Transverse colon (tissue), 4 donors: ENCODE measurements at regions not wholly inside any gene's neighbourhood (a gene's known extent, or its start where the extent isn't known, plus 50 kb on each side); places are given as distances from the start of the nearest gene placed in this dataset.

Experiments used
- DNase-seq: peaks from one replicate; pipeline ENCODE4 v3.0.0-alpha.2; 2019
- H3K27ac ChIP-seq, 4 donors: fragments of 200-600 bp; sonication (generic); 2 replicates each; pipeline ENCODE4 v1.5.1; 2016 to 2018; ENCODE audit warnings: inconsistent platforms in 4 of 4
- H3K27me3 ChIP-seq: fragments of 200-600 bp; sonication (generic); 2 replicates; pipeline ENCODE4 v1.5.1; 2017; ENCODE audit warnings: inconsistent platforms
- H3K36me3 ChIP-seq, 4 donors: fragments of 200-600 bp; sonication (generic); 2 replicates each; pipeline ENCODE4 v1.5.1; 2017 to 2019; ENCODE audit warnings: inconsistent platforms in 4 of 4
- H3K4me1 ChIP-seq, 4 donors: fragments of 200-600 bp; sonication (generic); 2 replicates each; pipeline ENCODE4 v1.5.1; 2017 to 2020; ENCODE audit warnings: inconsistent platforms in 4 of 4
- H3K4me3 ChIP-seq, 4 donors: fragments of 200-600 bp; sonication (generic); 1 replicate in 1 of 4; 2 replicates in 3 of 4; pipeline versions ENCODE4 v1.5.1 to v1.6.1; 2017 to 2019; ENCODE audit warnings: inconsistent platforms in 4 of 4
- H3K9me3 ChIP-seq, 2 donors: fragments of 200-600 bp; sonication (generic); 2 replicates each; pipeline ENCODE4 v1.5.1; 2017 to 2019; ENCODE audit warnings: inconsistent platforms in 2 of 2
- CTCF ChIP-seq, 5 experiments: fragments of 200-600 bp in 3 of 5; fragments of 450-650 bp in 2 of 5; sonication (generic) in 3 of 5; IDR thresholded peaks; 1 replicate in 2 of 5; 2 replicates in 3 of 5; pipeline ENCODE4 v1.5.1; 2016 to 2017; ENCODE audit warnings: antibody characterized with exemption in 5 of 5, inconsistent platforms in 3 of 5, mild to moderate bottlenecking in 2 of 5, moderate library complexity in 1 of 5
- EP300 ChIP-seq: sonication (generic); formaldehyde crosslinking; IDR thresholded peaks from one replicate; pipeline ENCODE4 v1.6.1; 2017; ENCODE audit warnings: antibody characterized with exemption, low read depth
- POLR2A ChIP-seq: fragments of 450-650 bp; IDR thresholded peaks from one replicate; pipeline ENCODE4 v1.6.1; 2016; ENCODE audit warnings: antibody characterized with exemption, mild to moderate bottlenecking, moderate library complexity
- POLR2AphosphoS5 ChIP-seq, 3 donors: sonication (generic); formaldehyde crosslinking; IDR thresholded peaks; one replicate each; pipeline ENCODE4 v1.6.1; 2016; ENCODE audit warnings: antibody characterized with exemption in 3 of 3
- WGBS, 2 donors: methylation state at CpG; one replicate each; pipeline ENCODE4 v1.1.5; 2018; ENCODE audit warnings: low coverage in 1 of 2; 5-methylcytosine and 5-hydroxymethylcytosine counted together
- in situ Hi-C, 4 donors: fragments of 200-750 bp; cut with MboI; loops; one replicate each; pipeline versions ENCODE4 v1.15.0 to v1.15.1; 2017; ENCODE audit warnings: low sequenced_read_pairs in 3 of 4, low pct_ligation_motif_present in 1 of 4, low pct_unique_long_range_greater_than_20kb in 1 of 4
- intact Hi-C: fragments of 100-400 bp; cut with DNase I; formaldehyde crosslinking; loops from one replicate; pipeline ENCODE4 v1.15.1; 2023; ENCODE audit warnings: low total_unique reads

GRCh38 chr10:111698711-111699110 lies 484.9 kb downstream of the GPAM start:
- no peak overlapping the region for H3K4me3 ChIP-seq
- TF ChIP-seq CTCF (IDR thresholded peaks at IDR 0.05) (no peak), POLR2A (no peak), EP300 (no peak), POLR2AphosphoS5 (IDR thresholded peaks at IDR 0.05) (no peak)
- H3K4me1 ChIP-seq, result no peaks in the 10 kb centered on the region
- no peaks in the 10 kb centered on the region for H3K36me3 ChIP-seq
- intact Hi-C loops (no loop called here), in situ Hi-C loops (no loop called here)
- WGBS, 2 donors, result 70 to 100% methylated on average over 1 to 2 of the region's 2 CpGs
- H3K27ac ChIP-seq, result no peak overlapping the region
- no peak for DNase-seq
- H3K27me3 ChIP-seq, result no peaks in the 10 kb centered on the region
- H3K9me3 ChIP-seq, result no peaks in the 10 kb centered on the region

- H3K4me1 ChIP-seq, result no peaks in the 10 kb centered on the region
- H3K36me3 ChIP-seq, result no peaks in the 10 kb centered on the region
- no peaks in the 10 kb centered on the region for H3K9me3 ChIP-seq
- no peak overlapping the region for H3K27ac ChIP-seq
- DNase-seq, result no peak
- H3K4me3 ChIP-seq, result no peak overlapping the region
- in situ Hi-C loops, result no loop called here
- intact Hi-C loops, result no loop called here
- WGBS, 2 donors, result 55 to 59% methylated on average over 2 of the region's 2 CpGs
- no peaks in the 10 kb centered on the region for H3K27me3 ChIP-seq
- TF ChIP-seq POLR2A, result no peak
- no peak for TF ChIP-seq EP300
- TF ChIP-seq CTCF (IDR thresholded peaks at IDR 0.05), result no peak
- no peak for TF ChIP-seq POLR2AphosphoS5 (IDR thresholded peaks at IDR 0.05)
Observed at GRCh38 chr10:111703986-111704385, 479.6 kb downstream of the GPAM start.

GRCh38 chr10:111705021-111705420 lies 478.5 kb downstream of the GPAM start:
- intact Hi-C loops (no loop called here), in situ Hi-C loops (no loop called here)
- no peaks in the 10 kb centered on the region for H3K27me3 ChIP-seq
- TF ChIP-seq POLR2AphosphoS5 (IDR thresholded peaks at IDR 0.05) (no peak), CTCF (IDR thresholded peaks at IDR 0.05) (no peak), EP300 (no peak), POLR2A (no peak)
- H3K4me3 ChIP-seq, result no peak overlapping the region
- H3K4me1 ChIP-seq, result no peaks in the 10 kb centered on the region
- no peaks in the 10 kb centered on the region for H3K36me3 ChIP-seq
- 64 to 77% methylated on average over 2 of the region's 2 CpGs for WGBS, 2 donors
- no peak overlapping the region for H3K27ac ChIP-seq
- H3K9me3 ChIP-seq, result no peaks in the 10 kb centered on the region
- DNase-seq, result no peak

DNA sequence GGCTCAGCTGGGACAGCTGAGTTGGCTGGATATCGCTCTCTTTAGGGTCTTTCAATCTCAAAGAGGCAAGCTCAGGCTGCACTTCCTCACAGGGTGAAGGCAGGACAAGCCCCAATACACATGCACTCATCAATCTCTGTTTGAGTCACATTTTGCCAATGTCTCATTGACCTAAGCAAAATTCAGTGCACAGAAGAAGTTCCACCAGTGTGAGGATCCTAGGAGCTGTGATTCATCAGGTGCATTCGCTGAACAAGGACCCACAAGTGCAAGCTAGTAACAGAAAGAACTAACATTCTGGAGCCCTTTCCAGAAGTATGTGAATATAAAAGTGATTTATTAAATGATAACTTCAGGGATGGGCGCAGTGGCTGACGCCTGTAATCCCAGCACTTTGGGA lies 477.2 kb downstream of the GPAM start:
- Histone ChIP-seq H3K9me3 (no peaks in the 10 kb centered on the region), H3K4me1 (no peaks in the 10 kb centered on the region), H3K27ac (no peak overlapping the region), H3K4me3 (no peak overlapping the region), H3K36me3 (no peaks in the 10 kb centered on the region), H3K27me3 (no peaks in the 10 kb centered on the region)
- 85% methylated on average over 4 of the region's 4 CpGs; no CpG with 5 or more reads in 1 of the 2 donors for WGBS, 2 donors
- in situ Hi-C loops (no loop called here), intact Hi-C loops (no loop called here)
- no peak for DNase-seq
- TF ChIP-seq POLR2A (no peak), EP300 (no peak), POLR2AphosphoS5 (IDR thresholded peaks at IDR 0.05) (no peak), CTCF (IDR thresholded peaks at IDR 0.05) (no peak)
